Vagina (tissue), 2 donors: ENCODE measurements at regions not wholly inside any gene's neighbourhood (a gene's known extent, or its start where the extent isn't known, plus 50 kb on each side); places are given as distances from the start of the nearest gene placed in this dataset.

Experiments used
- CTCF ChIP-seq, 3 experiments: fragments of 450-650 bp in 2 of 3; fragments of 200-600 bp in 1 of 3; sonication (generic) in 1 of 3; IDR thresholded peaks; one replicate each; pipeline ENCODE4 v1.5.1; 2017 to 2019; ENCODE audit warnings: antibody characterized with exemption in 3 of 3, mild to moderate bottlenecking in 2 of 3, moderate library complexity in 2 of 3
- POLR2A ChIP-seq, 2 donors: fragments of 450-650 bp; IDR thresholded peaks; one replicate each; pipeline ENCODE4 v1.6.1; 2017; ENCODE audit warnings: antibody characterized with exemption in 2 of 2, mild to moderate bottlenecking in 2 of 2, moderate library complexity in 2 of 2
- POLR2AphosphoS5 ChIP-seq, 2 donors: sonication (generic); formaldehyde crosslinking; IDR thresholded peaks; one replicate each; pipeline ENCODE4 v1.9.0; 2017; ENCODE audit warnings: antibody characterized with exemption in 2 of 2, mild to moderate bottlenecking in 2 of 2, low read depth in 1 of 2; ENCODE audit not compliant: insufficient read depth in 1 of 2

GRCh38 chr16:17026600-17027242 is 444.0 kb downstream of the XYLT1 start:
- no peak for TF ChIP-seq CTCF (IDR thresholded peaks at IDR 0.05)
- no peak for TF ChIP-seq POLR2A (IDR thresholded peaks at IDR 0.05)
- TF ChIP-seq POLR2AphosphoS5 (IDR thresholded peaks at IDR 0.05; ENCODE audit: insufficient read depth in 1 of 2, low read depth in 1 of 2): no peak
